ENCODE measurements at regions not wholly inside any gene's neighbourhood (a gene's known extent, or its start where the extent isn't known, plus 50 kb on each side); places are given as distances from the start of the nearest gene placed in this dataset.

DNA sequence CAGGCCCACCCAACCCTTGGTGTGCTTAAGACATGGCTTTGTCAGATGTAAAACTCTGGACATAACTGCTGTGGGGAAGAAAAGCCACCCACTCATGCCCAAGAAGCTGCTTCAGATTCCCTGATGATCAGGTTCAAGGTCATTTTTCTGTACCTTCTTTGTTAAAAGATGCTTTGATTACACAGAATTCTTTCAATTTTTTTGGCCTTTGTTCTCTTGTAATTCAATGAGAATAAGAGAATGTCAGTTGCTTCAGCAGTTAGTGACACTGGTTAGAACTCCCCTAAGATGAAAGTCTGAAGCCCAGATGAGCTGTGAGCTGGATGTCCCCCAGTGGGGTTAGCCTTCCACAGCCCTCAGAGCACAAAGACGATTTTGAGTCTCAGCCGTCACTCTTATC, 152.7 kb downstream of the CHRM3 start:
- no peak for DNase-seq

- no peak for DNase-seq
These were observed 153.4 kb downstream of the CHRM3 start for GRCh38 chr1:239539812-239540211.

GRCh38 chr1:239543873-239544272, 157.5 kb downstream of the CHRM3 start:
- no peak for DNase-seq

GRCh38 chr1:239545466-239545865, 159.1 kb downstream of the CHRM3 start:
- no peak for DNase-seq

DNA sequence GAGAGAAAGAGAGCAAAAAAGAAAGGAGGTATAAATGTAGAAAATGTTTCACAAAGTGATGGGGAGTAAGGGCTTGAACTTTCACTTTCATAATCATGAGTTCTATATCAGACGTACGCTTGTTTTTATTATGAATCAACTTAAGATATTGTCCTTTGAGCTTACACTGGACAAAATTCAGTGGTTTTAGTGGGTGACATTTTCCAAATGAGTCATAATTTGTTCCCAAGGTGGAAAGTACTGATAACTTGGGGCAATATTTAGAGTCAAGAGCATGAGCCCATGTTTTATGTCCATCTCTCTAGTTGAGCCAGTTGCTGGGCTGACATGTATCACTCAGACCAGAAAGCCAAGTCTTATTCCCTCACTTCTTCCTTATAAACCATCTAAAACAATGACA, 161.6 kb downstream of the CHRM3 start:
- DNase-seq, result no peak

DNA sequence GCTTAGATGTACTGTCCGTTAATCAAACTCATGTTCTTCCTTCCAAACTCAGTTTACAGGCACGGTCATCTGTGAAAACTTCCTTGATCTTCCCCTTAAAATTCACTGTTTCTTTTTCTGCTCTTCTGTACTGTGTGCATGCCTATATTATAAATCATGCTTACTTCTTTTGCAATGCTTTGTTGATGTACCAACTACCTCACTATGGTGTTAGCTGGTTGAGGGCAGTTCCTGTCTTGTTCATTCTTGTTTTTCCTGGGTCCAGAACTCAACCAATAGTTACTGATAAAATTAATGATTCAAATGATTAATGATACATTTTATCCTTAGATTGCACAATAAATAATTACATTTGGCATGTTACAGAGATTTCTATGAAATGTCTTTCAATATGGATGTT, 163.8 kb downstream of the CHRM3 start:
- no peak for DNase-seq

DNA sequence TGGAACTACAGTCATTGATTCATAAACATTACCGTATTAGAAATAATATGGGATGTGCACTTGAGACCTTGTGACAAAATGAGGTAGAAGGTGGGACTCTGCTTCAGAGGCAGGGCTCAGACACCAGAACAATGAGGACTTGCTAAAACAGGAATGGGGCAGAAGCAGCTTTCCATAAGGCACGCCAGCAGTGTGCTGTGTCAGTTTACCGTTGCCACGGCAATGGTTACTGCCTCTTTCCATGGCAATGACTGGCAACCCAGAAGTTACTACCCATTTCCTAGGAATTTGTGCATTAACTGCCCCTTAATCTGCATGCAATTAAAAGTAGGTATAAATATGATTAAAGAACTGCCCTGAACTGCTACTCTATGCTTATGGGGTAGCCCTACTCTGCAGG, 169.0 kb downstream of the CHRM3 start:
- DNase-seq, result no peak

DNA sequence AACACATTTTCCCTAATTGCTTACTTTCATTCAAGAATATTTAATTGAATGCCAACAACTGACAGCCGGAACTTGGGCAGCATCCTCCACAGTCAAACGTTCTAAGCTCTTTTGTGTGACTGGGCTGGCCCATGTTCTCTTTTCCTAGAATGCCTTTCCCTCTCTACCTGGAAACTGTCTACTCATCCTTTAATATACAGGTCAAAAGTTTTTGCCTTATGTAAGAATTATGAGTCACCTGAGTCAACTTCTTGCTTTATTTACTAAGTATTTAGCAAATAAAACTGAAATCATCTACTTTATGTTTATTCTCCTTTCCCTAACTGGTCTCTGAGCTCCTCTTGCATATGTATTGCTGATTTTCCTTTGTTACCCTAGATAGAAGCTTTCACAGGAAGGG, 172.2 kb downstream of the CHRM3 start:
- DNase-seq, result no peak

DNA sequence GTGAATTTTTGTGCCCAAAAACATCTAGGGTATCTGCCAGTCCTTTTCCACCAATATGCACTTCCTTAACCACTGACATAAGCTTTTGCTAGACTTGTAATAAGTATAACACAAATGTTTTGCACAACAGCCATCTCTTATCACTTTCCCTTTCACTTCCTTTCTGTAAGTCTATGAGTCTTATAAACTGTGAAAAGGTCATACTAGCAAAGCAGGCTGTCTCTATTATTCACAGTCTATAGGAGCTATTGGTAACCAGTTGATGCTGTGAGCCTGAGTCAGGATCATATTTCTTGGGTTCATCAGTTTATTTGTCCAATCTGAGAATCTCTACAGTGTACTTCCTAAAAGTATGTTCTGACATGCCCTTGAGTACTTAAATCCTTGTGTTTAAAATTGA, 172.6 kb downstream of the CHRM3 start:
- DNase-seq, result no peak

DNA sequence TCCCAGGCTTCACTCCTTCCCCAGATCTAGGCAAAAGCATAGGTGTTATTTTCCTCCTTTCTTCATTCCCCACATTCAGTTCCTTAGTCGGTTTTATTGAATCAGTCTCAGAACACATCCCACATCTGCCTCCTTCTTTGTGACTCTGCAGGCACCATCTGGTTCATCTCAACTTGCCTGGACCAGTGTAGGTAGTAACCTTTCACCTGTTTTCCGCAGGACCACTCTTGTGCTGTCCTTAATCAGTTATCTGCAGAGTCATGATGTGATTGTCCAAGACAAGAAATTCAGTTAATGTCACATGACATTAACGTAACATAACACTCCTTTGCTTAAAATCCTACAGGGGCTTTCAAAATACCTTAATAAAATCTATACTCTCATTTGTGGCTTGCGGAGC, 174.6 kb downstream of the CHRM3 start:
- no peak for DNase-seq

- DNase-seq, result no peak
These were observed 175.7 kb downstream of the CHRM3 start for GRCh38 chr1:239562095-239562494.

GRCh38 chr1:239563681-239564080, 177.3 kb downstream of the CHRM3 start:
- no peak for DNase-seq

- no peak for DNase-seq
These were observed 179.7 kb downstream of the CHRM3 start for GRCh38 chr1:239566074-239566473.

DNA sequence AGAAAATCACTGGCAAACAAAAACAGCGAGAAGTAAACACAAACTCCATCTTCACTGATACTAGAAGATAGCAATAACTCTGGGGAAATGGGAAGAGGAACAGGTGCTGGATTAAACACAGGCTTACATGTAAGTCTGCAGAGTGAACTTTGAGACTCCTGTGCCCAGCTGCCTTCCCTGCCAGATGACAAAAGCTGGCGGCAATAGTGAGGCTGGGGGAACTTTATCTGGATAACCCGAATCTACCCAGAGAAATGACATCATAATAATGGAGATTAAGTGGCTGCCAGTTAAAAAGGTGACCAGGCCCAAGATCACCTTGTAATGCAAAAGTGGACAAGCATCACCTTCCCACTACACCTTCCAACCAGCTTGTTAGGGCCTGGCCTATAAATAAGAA, 184.5 kb downstream of the CHRM3 start:
- no peak for DNase-seq

DNA sequence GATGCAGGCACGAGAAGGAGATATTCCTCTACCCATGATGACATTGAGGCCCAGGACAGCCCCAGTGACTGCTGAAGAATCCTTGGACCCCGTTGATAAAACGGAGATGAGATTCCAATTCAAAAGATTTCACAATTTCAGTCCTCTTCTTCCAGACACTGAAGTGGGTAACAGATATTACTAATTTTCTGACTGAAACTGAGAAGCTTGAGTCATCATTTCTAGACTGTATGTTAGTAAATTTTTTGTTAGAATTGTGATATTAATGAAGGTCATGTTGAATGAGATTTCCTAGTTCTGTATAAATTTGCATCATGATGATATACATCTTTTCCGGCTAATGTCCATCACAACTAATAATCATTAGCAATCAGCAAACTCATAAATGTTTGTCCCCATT, 185.8 kb downstream of the CHRM3 start:
- no peak for DNase-seq

DNA sequence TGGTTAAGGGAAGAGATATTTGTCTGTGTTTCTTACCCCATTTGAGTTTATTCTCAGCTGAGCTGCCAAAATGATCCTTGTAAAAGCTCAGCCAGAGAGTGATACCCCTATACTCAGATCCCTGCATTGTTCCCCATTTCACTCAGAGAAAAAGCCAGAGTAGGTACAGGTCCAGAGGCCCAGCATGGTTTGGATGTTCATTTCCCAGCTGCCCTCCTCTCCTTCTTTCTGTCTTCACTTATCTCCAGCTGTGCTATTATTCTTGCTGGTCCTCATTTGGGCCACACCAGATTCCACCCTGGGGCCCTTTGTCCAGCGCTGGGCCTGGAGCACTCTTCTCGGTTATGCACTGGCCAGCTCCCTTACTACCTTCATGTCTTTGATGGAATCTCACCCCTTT, 187.7 kb downstream of the CHRM3 start:
- no peak for DNase-seq

GRCh38 chr1:239575113-239575512, 188.7 kb downstream of the CHRM3 start:
- DNase-seq, result no peak

DNA sequence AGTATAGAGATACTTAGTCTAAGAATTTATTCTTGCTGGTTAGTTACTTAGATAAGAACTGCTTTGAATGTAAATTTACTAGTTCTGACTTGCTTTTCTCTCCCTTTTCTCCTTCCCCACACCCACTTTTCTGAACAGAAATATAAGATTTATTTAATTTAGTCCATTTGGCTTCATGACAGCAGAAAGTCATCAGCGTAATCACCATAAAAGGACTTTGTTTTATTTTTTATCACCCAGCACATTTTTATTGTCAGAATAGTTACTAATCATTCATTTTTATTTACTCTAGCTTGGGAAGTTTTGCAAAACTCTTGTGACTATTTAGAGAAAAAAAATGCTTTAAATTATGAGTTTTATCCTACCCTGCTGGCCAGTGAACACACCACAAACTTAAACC, 197.2 kb downstream of the CHRM3 start:
- DNase-seq, result no peak

DNA sequence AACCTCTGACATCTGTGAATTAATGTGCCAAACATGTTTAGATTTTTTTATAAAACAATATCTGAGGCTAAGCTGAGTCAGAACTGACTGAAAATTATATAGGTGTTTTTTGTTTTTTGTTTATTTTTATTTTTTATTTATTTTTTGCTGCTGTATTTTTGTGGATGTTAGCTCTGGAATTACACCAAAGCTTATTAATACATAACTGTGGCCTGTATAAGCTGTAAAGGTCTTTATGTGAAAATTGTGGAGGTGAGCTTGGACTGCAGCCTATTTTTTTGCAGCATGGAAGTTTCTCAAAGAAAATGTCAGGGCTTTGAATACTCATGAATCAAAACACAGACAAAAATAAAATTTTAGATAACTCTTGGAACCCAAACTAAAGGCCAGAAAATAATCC, 199.8 kb downstream of the CHRM3 start:
- no peak for DNase-seq

- DNase-seq, result no peak
These were observed 200.7 kb downstream of the CHRM3 start for GRCh38 chr1:239587066-239587465.

DNA sequence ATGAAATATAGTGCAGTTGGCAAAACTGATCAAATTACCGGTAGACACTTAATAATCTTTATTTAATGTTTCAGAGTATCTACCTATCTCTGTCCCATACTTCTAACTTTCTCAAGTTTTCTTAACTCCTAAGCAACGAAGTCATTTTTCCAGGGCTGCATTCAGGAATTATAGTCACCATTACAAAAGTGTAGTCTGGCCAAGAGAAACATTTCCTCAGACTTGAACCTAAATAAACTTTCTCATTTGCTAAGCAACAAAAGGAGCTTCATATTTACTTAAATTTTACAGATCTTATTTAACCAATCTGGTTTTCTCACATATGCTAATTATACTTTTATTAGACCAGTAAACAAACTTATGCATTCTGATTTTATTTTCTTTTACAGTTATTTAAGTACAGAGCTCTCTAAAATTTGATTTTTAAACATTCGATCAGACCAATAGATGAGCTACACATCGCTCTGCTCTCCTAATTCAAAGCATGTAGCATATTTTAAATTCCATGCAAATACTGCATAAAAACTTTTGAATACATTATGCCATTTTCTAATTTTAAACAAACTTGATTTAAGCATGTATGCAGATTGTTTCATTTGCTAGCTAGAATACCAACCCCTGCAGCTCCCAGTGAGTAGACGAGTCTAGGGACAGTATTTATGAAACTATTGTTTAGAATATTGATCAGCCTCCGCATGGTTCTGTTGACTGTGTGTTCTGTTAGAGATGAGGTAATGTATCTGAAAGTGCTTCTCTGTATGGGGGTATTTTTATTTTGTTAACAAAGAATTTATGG, 201.4 kb downstream of the CHRM3 start:
- DNase-seq, result no peak

DNA sequence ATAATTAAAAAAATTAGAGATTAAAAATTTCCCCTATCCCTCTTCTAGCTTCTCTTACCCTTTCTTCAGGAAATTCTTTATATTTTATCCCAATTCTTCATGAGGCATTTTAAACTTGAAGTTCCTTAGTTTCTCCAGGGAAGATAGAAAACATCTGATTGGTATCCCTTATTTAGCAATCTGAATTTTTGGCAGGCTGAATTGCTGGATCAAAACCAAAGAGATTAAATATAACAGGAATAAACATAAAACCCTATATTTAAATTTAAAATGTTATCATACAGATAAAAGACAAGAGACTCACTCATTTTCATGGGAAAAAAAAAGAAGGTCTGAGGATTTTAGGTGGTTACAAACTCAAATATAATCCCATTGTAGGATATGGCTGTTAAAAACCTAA, 204.2 kb downstream of the CHRM3 start:
- DNase-seq, result no peak

DNA sequence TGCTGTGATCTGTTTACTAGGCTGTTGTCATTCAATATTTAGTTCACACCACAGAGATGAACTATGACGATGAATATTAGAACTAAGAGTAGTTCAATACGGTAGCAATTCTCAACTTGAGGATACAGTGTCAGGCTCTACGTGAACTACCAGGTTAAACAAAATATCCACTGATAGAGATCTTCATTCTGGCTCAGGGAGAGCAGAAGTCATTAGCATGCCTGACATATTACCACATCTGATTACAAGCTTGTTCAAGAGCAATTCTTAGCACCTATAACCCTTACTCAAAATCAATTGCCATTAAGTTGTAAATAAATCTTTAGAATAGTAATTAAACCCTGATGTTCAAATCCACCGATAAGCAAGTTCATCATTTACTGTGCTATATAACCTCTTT, 207.2 kb downstream of the CHRM3 start:
- DNase-seq, result no peak

DNA sequence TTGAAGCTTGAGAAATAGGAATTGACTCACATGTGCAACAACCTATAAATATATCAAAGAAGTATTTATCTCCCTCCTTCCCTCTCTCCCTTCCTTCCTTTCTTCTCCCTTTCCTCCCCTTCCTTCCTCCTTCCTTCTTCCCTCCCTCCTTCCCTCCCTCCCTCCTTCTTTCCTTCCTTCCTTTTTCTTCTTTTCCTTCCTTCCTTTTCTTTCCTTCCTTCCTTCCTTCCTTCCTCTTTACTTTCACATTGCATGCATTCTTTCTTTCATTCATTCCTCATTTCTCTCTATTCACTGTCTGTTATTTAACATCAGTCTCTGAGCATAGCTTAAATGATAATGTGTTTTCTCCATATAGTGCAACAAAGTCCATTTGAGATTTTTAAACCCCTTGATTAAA, 214.2 kb downstream of the CHRM3 start:
- DNase-seq, result no peak

DNA sequence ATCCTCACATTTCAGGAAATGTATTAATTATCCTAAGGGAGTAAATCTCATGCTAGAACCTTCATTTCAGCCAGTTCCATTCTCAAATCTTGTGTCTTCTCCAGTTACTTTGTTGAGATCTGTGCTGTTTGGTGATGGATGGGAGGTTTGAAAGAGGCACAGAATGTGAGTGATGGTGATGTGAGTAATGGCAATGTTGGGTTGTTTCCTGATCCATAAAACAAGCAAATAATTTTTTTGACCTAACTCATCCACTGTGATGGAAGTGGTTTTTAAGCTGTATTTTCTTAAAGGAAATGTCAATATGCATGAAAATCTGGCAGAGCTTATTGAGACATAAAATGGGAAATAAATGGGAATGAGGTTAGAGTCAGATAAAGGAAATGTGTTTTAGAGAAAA, 214.7 kb downstream of the CHRM3 start:
- DNase-seq, result no peak

DNA sequence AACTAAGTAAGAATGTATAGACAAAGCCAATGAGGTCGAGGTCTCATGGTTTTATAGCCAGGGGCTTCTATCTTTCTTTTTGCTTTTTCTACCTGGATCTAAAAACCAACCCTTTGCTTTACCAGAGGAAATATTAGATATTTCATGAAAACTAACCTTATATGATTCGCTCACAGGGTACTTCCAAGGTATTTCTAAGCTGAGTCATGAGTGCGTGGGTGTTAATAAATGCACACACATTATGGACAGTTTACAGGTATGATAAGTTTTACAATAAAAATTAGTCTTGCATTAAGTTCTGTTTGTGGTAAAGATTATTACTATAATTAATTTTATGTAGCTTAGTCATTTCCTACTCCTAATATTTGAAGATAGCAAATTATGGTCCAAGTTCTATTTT, 217.2 kb downstream of the CHRM3 start:
- no peak for DNase-seq
